Glomerular visceral epithelial cell (primary cell): ENCODE measurements at regions not wholly inside any gene's neighbourhood (a gene's known extent, or its start where the extent isn't known, plus 50 kb on each side); places are given as distances from the start of the nearest gene placed in this dataset.
"Not testable (repeated sequence)": the region's sequence is repeated elsewhere in the genome, so short reads cannot be mapped to it uniquely, and the experiment has no call there.

Experiments used
- DNase-seq: peaks from one replicate; pipeline ENCODE4 v3.0.0-alpha.2; 2016; ENCODE audit errors: extremely low spot score

DNA sequence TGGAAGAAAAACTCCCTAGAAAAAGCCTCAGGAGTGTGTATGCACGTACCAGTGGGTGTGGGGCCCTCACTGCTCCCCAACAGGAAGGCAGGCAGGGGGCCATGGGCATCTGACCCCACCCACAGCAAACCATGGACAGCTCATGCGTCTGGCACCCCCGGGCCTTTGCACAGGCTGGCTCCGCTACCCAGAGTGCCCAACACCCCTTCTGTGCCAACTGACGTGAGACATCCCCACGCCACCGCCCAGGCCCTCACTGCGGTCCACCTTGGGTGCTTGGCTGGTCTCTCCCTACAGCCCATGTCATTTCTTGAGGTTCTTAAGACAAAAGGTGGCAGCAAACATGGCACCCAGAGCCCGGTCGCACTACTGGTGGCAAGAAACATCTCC, 91.4 kb downstream of the NCOR2 start:
- no peak for DNase-seq

DNA sequence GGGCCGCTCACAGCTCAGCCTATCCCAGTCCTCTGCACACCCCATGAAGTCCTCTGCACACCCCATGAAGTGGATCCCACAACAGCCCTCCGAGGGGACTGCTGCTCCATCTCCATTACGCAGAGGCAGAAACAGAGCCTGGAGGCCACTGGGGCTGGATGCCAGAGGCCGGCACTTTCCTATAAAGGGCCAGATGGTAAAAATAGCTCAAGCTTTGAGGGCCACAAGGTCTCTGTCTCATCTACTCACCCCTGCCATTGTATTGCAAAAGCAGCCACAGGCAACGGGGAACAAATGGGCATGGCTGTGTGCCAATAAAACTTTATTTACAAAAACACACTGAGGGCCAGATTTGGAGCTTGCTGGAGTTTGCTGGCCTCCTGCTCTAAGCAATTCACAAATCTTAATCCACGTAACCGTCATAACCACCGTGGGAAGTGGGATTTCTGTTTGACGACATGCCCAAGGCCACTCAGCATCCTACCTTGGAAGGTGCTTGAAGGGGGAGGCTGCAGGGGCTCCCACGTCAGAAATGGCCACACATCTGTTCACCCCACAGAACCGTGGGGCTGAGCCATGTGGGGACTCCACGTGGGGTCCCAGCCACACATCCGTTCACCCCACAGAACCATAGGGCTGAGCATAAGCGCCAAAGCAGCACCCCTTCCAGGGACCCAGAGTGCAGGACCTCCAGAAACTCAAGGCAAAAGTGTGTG, 92.0 kb downstream of the NCOR2 start:
- no peak for DNase-seq

GRCh38 chr12:124474709-124475108, 92.7 kb downstream of the NCOR2 start:
- no peak for DNase-seq

- no peak for DNase-seq
Observed at GRCh38 chr12:124472690-124473279, 94.6 kb downstream of the NCOR2 start.

GRCh38 chr12:124471828-124472227, 95.6 kb downstream of the NCOR2 start:
- DNase-seq = no peak

DNA sequence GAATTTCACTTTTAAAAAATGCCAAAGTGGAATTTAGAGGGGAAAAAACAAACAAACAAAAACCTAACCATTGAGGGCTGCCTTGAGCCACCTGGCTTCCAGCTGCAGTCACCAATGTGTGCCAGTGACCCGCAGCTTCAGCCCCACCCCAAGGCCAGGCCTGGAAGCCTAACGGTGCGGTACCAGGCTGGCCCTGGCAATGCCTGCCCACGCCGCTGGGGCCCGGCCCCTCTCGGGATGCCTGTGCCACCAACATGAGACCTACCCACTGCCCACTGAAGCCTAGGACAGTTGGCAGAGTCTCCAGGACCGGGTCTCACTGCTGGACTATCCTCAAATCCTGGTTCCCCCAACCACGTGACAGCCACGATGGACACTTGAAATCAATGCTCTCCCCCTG, 96.6 kb downstream of the NCOR2 start:
- no peak for DNase-seq

- no peak for DNase-seq
Observed at GRCh38 chr12:124470139-124470538, 97.3 kb downstream of the NCOR2 start.

DNA sequence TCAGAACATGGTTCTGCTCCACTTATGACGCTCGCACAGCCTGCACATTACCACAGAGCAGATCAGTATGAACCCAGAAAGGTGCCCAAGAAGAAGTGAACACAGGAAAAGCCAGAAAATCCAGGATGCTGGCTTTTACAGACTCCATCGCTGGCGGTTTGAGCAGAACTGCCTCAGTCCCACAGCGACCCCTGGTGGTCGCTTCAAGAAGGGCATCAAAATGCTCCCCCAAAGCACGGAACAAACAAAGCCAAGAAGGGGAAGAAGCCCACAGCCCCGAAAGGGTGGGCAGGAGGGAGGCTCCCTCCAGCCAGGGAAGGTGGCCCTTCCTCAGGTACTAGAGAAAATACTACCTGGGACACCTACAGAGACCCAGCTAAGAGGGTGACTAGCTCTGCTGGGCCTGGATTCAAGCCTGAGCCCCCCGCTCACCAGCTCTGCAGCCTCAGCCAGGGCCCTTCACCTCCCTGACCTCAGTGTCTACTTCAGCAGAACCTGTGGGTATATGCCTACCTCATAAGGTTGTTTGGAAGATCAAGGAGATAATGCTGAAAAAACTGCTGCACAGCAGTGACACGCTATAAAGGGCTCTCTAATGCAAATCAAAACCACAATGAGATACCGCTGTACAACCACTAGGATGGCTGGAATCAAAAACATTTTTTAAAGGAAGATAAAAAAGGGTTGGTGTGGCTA, 98.1 kb downstream of the NCOR2 start:
- DNase-seq = no peak

GRCh38 chr12:124467549-124467948, 99.9 kb downstream of the NCOR2 start:
- DNase-seq = not testable (repeated sequence)

DNA sequence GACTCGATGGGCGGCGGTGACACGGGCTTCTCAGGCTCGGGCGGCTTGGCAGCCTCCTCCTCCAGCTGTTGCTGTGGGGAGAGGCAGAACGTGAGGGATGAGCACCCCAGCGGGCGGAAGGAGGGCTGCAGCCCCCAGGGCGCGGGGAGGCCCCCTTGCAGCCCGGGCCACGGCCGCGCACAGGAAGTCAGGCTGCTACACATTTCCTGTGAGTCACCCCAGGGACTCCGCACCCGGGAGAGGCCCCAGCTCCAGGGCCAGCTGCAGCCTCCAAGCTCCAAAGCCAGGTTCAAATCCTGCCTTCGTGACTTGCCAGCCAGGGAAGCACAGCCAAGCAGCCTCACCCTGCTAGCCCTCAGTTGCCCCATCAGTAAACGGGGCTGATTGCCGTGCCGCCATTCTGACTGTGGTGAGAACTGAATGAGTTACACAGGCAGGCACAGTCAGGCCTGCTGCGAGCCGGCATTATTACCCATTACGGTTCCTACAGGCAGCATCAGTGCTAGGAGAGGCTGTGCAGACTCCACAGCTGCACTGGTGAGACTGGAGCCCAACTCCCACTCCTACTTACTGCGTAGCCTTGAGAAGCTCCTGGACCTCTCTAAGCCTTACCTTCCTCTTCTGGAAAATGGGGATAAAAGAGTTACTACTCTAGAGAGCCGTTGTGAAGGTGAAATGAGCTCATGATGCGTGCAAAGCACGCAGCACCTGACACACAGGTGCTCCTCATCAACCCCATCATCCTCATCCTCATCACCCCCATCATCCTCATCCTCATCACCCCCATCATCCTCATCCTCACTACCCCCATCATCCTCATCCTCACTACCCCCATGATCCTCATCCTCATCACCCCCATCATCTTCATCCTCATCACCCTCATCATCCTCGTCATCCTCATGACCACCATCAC, 100.9 kb downstream of the NCOR2 start:
- DNase-seq = no peak

DNA sequence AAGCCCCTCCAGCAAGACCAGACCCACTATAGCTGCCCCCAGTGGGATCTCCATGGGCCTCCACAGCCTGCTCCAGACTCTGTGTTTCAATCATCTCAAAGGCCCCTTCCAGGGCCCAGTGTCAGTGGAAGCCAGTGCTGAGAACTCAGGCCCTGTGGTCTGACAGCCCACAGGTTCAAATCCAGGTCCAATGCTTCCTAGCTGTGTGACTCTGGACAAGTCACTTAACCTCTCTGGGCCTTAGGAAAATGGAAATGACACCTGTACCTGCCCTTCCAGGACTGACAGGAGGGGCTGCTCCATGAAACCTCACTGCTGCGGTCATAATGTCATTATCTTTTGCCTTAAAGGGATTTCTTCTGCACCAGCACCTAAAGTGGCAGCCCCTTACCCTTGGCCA, 101.9 kb downstream of the NCOR2 start:
- no peak for DNase-seq

DNA sequence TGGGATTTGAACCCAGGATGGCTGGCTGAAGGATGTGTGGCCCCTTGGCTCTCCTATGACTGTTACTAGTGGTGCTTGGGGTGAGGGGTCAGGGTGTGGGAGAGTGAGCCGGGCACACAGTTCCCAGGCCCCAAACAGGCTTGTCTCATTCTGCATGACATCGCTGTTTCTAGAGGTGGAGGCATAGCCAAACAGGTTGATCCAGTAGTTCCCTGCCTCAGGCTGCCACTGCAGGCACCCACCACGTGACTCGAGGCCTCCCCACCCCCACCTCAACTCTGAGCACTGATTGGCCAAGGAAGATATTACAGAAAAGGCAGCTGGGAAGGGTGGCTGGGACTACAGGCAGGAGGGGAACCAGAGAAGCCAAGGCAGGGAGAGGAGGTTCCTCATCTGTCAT, 102.6 kb downstream of the NCOR2 start:
- DNase-seq = no peak

DNA sequence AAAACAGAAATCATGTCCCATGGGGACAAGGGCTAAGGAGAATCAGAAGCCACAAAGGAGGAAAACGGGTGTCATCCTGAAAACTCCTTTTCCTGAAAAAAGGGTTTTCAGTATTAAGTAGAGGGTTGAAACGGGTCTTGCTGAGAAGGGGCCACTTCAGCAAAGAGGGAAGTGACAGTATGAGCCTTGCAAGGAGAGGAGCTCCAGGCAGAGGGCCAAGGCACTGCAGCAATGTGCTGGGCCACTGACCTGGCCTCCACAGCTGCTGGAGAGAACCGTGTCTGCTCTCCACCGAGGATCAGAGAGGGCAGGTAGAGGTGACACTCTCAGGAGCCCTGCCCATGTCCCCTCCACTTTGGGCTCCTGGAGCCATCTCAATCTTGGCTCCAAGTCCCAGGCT, 103.3 kb downstream of the NCOR2 start:
- DNase-seq = no peak

GRCh38 chr12:124463341-124463921, 104.0 kb downstream of the NCOR2 start:
- DNase-seq = no peak

GRCh38 chr12:124462750-124463149, 104.7 kb downstream of the NCOR2 start:
- no peak for DNase-seq

DNA sequence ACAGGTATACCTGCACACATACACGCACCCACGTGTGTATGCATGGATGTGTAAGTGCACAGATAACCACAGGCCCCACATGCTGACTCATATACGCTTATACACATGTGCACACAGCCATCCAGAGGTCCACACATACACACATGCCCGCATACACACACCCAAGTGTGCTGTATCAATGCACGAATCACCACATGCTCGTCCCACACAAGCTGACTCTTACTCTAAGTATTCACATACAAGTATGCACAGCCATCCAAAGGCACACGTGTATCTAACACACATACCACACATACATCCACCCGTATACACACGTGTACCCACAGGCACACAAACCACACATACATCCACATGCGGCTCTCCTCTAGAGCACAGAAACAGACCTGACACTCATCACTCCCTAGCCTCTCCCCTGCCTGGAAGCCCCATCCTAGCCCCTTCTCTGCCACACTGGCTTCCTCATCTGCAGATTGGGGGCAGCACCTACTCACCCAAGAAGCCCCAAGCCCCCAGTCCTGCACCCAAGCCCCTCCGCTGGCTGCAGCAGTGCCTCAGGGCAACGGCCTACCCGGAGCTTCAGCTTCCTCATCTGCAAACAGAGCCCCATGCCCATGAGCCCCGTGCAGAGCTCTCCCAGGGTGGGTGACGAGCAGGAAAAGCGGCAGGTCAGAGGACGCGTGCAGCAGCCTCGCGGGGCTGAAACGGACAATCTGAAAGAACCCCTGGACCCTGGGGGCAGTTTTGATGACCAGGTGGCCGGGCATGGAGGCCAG, 105.4 kb downstream of the NCOR2 start:
- no peak for DNase-seq

DNA sequence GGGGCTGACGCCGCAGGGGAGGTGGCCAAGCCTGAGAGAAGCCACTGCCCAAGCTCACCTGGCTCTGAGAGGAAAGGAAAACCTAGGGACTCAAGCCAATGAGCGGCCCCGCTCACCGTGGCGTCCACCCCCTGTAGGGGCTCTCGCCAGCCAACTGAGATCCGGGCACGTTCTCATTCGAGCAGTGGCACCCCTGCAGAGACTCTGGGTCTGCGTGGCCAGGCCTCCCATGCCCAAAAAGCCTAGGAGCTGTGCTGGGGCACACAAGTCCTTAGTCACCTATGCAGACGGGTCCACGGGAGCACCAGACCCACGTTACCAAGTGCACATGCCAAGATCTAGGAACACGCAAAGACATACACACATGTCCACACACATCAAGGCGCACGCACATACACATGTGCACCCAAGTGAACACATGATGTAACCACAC, 106.2 kb downstream of the NCOR2 start:
- DNase-seq = no peak

DNA sequence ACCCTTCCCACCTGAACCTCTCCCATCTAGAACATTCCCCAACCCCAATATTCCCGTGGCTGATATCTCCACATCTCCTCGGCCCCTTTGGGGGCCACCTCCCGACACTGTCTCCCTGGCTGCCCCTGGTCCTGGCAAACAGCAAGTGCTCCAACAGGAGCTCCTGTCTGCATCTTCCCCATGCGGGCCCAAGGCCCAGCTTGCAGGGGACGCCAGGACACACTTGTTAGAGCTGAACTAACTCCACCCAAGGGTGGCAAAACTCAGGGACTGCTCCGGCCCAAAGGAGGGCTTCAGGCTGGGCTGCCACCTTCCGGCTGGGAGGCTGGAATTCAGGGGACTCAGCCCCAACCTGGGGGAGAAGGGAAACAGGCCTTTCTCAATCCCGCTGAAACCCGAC, 106.6 kb downstream of the NCOR2 start:
- DNase-seq = no peak

- DNase-seq = no peak
Observed at GRCh38 chr12:124459852-124460645, 107.4 kb downstream of the NCOR2 start.
